Right renal cortex interstitium (tissue), 3 donors: ENCODE measurements at regions not wholly inside any gene's neighbourhood (a gene's known extent, or its start where the extent isn't known, plus 50 kb on each side); places are given as distances from the start of the nearest gene placed in this dataset.
A peak's percentile ranks its signal among the peaks of the same experiment; 100 is the strongest.
"Not testable (repeated sequence)": the region's sequence is repeated elsewhere in the genome, so short reads cannot be mapped to it uniquely, and the experiment has no call there.

Experiments used
- DNase-seq, 3 donors: peaks; one replicate each; pipeline ENCODE4 v3.0.0-alpha.2; 2013; ENCODE audit warnings: low read depth in 3 of 3, low spot score in 2 of 3

DNA sequence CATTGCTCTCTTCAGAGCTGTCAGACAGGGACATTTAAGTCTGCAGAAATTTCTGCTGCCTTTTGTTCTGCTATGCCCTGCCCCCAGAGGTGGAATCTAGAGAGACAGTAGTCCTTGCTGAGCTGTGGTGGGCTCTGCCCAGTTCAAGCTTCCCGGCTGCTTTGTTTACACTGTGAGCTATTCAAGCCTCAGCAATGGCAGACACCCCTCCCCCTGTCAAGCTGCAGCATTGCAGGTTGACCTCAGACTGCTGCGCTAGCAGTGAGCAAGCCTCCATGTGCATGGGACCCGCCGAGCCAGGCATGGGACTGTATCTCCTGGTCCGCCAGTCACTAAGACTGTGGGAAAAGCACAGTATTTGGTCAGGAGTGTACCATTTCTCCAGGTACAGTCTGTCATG is 53.6 kb upstream of the MAPK10 start:
- not testable (repeated sequence) for DNase-seq

DNA sequence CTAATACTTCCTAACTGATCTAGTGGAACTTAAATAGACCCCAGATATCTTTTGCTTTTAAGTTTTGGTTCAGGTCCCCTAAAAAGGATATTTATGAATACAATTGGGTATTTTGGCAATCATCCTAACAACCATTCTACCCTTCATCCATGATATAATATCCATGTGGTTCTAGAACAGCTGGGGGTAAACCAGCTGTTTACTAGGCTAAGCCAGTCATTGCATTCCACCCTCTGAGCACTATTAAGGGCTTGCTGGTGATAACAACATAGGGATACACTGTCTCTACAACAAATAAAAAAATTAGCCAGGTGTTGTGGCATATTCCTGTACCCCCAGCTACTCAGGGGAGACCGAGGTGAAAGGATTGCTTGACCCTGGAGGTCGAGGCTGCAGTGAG is 54.8 kb upstream of the MAPK10 start:
- DNase-seq: no peak

- DNase-seq: no peak
Measured at GRCh38 chr4:86416081-86416480, 56.2 kb upstream of the MAPK10 start.

DNA sequence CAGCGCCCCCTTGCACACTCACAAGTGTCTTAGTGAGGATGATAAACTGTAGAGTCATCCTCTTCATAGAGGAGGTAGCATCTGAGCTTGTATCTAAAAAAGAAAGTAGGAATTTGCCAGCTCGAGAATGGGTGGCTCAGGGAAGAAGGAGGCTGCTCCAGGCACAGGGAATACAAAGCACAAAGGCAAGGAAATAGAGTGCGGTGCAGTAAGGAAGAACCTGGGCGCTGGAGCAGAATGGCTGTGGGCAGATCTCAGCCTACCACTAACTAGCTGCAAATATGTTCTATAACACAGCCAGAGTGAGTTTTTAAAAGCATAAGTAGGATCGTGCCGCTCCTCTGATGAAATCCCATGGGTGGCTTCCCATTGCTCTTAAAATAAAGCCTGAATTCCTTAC is 61.6 kb upstream of the MAPK10 start:
- DNase-seq: no peak

GRCh38 chr4:86431543-86432116 is 71.8 kb upstream of the MAPK10 start:
- DNase-seq: no peak

GRCh38 chr4:86432559-86433134 is 72.8 kb upstream of the MAPK10 start:
- no peak for DNase-seq

DNA sequence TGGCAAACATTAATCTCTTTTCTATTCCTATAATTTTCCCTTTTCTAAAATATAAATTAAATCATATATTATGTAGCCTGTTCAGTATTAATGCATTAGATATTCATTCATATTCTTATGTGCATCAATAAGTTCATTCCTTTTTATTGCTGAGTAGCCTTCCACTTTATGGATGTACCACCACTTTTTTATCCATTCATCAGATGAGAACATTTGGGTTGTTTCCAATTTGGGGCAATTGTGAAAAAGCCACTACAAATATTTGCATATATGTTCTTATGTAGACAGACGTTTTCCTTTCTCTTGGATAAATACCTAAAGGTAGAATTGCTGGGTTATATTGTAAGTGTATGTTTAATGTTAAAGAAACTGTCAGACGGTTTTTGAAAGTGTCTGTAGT is 79.4 kb upstream of the MAPK10 start:
- no peak for DNase-seq

DNA sequence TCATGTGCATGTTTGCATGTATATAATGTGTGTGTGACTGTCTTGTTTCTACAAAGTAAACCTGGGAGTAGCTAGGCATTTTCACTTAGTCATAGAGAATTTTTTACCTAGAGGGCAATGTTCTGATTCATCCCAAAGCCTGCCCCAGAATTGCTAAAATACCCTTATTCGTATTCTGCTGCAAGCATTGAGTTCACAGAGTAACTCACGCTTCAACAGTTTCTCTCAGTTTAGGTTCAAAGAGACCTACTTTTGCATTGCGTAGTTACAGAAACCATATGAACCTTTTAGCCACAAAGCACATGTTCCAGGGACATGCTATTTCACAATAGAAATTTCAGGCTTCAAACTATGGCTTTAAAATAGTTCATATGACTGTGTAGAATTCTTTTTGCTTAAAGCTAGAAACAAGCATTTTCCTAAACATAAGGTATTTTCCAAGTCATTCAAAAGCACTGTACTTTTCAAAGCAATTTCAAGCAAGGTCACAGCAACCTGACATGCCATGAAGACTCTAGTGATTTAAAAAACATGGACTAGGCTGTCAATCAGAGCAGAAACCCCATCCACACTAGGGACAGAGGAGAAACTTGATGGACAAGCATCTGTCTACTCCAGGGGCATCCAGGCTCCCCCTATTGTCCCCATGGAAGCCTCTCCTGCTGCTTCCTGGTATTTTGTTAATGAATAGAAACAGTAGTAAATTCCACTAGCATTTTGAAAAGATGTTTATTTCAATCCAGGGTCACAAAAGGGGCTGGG is 81.5 kb upstream of the MAPK10 start:
- no peak for DNase-seq

GRCh38 chr4:86442881-86443280 is 83.0 kb upstream of the MAPK10 start:
- DNase-seq: no peak

DNA sequence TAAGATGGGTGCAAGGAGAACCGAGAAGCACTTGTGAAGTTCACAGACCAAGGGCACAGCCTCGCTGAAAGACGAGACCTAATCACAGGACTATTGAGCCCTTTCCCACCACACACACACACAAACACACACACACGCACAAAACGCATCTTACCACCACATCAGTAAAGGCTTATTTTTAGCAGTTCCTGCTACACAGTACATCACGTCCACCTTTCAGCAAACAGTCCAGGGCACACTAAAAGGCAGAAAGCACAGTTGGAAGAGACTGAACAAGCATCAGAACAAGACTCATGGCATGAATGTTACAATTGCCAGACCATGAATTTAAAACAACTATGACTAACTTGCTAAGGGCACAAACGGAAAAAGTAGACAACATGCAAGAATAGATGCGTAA is 83.6 kb upstream of the MAPK10 start:
- no peak for DNase-seq

DNA sequence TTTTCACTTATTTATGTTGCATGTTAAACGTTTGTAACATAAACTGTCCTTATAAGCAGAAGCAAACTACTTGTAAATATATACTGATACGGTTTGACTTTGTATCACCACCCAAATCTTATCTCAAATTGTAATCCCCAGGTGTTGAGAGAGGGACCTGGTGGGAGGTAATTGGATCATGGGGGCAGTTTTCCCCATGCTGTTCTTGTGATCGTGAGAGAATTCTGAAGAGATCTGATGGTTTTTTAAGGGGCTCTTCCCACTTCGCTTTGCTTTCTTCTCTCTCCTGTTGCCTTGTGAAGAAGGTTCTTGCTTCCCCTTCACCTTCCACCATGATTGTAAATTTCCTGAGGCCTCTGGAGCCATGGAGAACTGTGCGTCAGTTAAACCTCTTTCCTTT is 87.1 kb upstream of the MAPK10 start:
- DNase-seq: no peak

DNA sequence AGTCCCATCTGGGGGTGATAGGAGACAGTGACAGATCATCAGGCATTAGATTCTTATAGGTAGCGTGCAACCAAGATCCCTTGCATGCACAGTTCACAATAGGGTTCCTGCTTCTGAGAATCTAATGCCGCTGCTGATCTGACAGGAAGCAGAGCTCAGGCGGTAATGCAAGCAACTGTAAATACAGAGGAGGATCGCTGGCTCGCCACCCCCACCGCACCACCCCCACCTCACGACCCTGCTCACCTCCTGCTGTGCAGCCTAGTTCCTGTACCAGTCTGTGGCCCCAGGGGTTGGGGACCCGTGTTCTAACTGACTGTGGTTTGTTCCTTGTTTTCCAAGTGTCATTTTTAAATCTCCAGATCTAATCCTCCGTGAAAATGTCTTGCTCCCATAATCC is 89.0 kb upstream of the MAPK10 start:
- DNase-seq: no peak

DNA sequence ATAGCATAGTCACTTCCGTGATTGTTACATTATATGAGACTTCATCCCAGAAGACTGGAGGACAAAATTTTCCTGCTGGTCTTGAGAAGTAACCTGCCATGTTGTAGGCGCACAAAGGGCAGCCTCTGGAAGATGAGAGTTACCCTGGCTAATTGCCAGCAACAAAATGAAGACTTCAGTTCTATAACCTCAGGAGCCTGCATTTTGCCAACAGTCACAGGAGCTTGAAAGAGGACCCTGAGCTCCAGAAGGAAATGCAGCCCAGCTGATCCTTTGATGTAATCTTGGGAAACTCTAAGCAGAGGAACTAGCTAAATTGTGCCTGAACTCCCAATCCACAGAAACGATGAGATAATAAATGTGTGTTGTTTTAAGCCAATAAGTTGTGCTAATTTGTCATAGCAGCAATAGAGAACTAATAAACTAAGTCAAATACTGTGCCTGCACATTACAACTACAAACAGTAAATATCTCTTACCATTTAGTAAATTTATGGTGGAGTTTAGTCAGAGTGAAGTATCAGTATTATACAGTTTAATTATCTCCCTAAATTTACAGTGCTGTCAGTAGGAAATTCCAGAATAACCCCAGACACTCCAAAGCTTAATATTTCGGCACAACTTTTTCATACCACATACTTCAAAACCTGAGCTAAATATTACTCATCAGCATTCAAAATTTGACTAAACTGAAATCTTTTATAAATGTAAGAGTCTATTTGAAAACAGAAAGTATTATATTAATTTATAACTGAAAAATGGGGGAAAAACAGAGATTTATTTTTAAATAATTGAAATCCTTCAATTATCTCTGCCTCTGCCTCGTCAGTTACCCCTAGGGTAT is 90.1 kb upstream of the MAPK10 start:
- DNase-seq: no peak

- no peak for DNase-seq
Measured at GRCh38 chr4:86450861-86451260, 91.0 kb upstream of the MAPK10 start.

GRCh38 chr4:86451560-86452330 is 91.9 kb upstream of the MAPK10 start:
- DNase-seq: peak in 1 of 3 donors; percentile 13

GRCh38 chr4:86452422-86452891 is 92.6 kb upstream of the MAPK10 start:
- DNase-seq: peak in 2 of 3 donors; percentile 25 to 30

GRCh38 chr4:86452924-86453531 is 93.2 kb upstream of the MAPK10 start:
- DNase-seq: peak in 2 of 3 donors; percentile 48 to 59

DNA sequence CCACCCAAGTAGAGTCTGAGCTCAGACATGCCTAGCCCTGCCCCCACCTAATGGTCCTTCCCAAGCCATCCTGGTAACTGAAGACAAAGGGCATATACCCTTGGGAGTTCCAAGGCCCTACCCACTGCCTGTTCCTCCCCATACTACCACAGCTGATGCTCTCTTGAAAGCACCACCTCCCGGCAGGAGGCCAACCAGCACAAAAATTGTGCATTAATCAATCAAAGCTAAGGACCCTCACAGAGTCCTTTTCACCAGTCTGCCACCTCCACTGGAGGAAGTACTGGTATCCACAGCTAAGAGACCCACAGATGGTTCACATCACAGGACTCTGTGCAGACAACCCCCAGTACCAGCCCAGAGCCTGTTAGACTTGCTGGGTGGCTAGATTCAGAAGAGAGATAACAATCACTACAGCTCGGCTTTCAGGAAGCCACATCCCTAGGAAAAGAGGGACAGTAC is 93.8 kb upstream of the MAPK10 start:
- DNase-seq: not testable (repeated sequence)

DNA sequence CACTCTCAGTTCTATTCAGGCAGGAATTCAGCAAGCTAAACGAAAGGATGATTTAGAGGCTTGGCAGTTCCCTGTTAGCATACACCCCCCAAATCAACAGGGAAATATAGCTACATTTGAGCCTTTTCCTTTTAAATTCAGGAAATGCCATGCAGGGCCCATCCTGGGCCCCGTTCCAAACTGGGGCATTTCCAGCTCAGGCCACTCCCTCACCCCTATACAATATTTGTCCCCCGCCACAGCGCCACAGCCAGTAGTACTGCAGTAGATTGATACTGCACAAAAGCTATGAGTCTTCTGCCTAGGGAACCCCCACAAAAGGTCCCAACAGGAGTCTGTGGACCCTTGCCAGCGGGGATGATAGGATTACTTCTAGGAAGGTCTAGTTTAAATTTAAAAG is 102.0 kb upstream of the MAPK10 start:
- DNase-seq: no peak
